HUDEP-2 (cell line): ENCODE measurements at regions not wholly inside any gene's neighbourhood (a gene's known extent, or its start where the extent isn't known, plus 50 kb on each side); places are given as distances from the start of the nearest gene placed in this dataset.
"Not testable (repeated sequence)": the region's sequence is repeated elsewhere in the genome, so short reads cannot be mapped to it uniquely, and the experiment has no call there.

ENCODE experiments used
- DNase-seq, 76 experiments: peaks; one replicate each; lab custom pipeline; 2025; ENCODE audit not compliant: unreplicated experiment in 76 of 76; lab: John Stamatoyannopoulos, UW

DNA sequence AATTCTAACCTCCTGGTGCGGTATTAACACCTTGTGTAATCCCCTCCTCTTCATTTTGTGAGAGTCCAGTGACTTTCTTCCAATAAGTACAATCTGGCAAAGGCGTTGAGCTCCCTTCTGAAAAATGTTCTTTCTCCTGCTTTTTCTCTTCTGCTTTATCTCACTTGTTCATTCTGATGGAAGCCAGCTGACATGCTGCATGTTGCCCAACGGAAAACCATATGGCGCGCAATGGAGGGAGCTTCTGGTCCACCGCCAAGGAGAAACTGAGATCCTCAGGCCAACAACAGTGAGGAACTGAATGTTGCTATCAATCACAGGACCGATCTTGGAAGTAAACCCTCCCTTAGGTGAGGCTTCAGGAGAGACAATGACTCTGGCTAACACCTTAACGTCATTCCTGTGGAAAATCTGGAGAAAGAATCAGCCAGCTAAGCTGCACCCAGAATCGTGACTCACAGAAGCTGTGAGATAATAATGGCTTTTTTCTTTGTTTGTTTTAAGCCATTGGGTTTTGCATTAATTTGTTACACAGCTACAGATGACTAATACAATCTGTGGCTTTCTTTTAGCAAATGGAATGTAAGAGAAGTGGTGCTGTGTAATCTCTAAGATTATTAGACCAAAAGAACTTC, 1323.9 kb upstream of the DDX18 start:
- DNase-seq, result no peak

- no peak for DNase-seq
These were observed 1323.2 kb upstream of the DDX18 start for GRCh38 chr2:116491292-116491691.

- DNase-seq, result no peak
These were observed 1315.1 kb upstream of the DDX18 start for GRCh38 chr2:116499389-116499788.

DNA sequence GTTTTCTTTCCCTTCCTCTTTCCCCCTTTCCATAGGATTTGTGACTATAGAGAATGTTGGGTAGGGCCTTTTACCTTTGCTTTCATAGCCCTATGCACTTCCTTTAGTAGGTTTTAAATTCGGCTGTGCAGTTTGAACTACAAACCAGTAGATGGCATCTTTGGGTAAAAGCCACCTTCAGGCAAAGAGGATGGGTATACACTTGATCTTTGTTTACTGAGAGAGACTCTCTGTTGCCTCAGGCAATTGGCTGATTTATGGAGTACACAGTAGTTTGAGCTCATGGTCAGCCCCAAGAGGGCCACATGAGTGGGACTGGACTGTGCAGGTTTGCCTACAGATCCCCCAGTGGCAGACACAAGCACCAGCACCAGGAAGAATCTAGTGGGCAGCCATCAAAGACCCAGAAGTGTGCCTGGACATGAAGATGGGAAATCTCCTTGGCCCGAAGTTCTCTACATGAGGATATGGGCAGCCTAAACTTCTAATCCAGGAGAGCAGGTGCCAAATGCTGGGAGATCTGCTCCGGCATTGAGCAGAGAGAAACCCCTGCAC, 1304.3 kb upstream of the DDX18 start:
- peak in 6 of 76 experiments; percentile 1 to 28 (median 8) for DNase-seq

GRCh38 chr2:116511426-116511825, 1303.1 kb upstream of the DDX18 start:
- no peak for DNase-seq

DNA sequence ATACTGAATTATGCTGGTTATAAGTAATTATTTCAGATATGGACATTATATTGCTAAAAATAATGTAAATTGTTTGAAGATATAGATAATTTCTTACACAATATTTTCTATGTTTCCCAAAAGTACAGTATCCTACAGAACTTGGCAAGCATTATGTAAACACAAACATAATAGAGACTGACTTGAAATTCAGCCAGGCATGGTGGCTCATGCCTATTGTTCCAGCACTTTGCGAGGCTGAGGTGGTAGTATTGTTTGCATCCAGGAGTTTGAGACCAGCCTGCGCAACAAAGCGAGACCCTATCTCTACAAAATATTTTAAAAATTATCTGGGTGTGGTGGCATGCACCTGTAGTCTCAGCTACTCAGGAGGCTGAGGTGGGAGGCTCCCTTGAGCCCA, 1300.5 kb upstream of the DDX18 start:
- no peak for DNase-seq

GRCh38 chr2:116517936-116518335, 1296.6 kb upstream of the DDX18 start:
- DNase-seq, result no peak

DNA sequence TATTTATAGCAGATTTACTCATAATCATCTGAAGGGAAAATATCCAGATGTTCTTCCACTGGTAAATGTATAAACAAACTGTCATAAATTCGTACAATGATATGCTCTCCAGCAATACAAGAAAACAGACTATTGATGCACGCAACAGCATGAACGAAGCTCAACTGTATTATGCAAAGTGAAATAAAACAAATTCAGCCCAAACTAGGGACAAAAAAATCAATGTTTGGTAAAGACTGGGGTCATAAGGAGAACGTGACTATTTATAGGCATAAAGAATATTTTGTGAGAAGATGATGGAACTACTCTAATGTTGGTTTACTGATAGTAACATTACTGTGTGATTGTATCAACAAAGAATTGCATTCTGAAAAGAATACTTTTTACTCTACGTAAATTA, 1276.7 kb upstream of the DDX18 start:
- no peak for DNase-seq

DNA sequence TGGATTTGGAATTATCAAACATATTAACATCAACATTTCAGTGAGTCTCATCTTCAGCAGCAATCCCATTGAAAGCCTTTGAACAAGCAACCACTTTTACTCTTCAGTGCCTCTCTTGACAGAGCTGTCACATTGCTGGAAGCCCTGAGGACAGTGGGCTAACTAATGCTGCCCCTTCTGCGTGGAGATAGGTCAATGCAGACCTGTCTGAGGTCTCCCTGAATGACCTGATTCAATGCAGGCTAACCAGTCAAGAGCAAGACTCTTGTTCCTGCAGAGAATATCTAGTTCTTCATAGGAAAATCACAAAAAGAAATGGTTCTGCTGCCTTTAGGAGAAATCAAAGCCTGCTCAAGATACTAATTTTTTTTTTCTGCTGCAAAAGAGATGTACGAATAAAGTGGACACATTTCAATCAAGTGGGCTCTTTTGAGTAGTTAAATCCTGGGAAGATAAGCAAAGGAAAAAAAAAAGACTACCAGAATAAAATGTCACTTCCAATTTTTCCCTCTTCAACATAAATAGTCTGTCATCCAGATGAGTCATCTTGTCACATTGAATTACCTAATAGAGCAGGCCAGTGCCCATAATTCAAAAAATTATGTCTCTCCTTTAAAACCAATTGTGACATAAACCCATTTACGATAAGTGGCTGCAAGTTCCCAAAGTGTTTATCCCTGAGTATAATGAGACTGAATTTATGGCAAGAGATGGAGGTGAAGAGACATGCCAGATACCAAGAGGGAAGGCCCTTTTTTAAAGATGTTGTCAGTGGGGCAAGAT, 1269.0 kb upstream of the DDX18 start:
- no peak for DNase-seq

DNA sequence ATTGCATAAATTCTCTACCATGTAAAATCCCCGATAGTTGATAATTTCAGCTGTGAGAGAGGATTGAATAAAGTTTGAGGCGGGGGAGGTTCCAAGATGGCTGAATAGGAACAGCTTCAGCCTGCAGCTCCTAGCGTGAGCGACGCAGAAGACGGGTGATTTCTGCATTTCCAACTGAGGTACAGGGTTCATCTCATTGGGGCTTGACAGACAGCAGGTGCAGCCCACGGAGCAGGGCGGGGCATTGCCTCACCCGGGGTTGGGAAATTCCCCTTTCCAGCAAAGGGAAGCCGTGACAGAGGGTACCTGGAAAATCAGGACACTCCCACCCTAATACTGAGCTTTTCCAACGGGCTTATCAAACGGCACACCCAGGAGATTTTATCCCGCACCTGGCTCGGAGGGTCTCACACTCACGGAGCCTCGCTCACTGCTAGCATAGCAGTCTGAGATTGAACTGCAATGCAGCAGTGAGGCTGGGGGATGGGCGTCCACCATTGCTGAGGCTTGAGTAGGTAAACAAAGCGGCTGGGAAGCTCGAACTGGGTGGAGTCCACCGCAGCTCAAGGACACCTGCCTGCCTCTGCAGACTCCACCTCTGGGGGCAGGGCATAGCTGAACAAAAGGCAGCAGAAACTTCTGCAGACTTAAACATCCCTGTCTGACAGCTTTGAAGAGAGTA, 1261.6 kb upstream of the DDX18 start:
- not testable (repeated sequence) for DNase-seq

- no peak for DNase-seq
These were observed 1234.3 kb upstream of the DDX18 start for GRCh38 chr2:116580209-116580608.

DNA sequence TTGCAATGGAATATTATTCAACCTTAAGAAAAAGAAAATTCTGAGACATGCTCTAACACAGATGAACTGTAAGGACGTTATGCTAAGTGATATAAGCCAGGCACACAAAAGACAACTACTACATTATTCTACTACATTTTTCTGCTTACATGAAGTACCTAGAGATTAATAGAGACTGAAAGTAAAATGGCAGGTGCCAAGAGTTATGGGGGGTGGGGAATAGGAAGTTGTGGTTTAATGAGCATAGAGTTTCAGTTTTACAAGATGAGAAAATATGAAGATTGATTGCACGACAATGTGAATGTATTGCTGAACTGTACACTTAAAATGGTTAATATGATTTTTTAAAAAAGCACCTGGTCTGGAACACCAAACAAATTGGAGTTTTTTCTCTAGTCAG, 1231.6 kb upstream of the DDX18 start:
- DNase-seq, result no peak

DNA sequence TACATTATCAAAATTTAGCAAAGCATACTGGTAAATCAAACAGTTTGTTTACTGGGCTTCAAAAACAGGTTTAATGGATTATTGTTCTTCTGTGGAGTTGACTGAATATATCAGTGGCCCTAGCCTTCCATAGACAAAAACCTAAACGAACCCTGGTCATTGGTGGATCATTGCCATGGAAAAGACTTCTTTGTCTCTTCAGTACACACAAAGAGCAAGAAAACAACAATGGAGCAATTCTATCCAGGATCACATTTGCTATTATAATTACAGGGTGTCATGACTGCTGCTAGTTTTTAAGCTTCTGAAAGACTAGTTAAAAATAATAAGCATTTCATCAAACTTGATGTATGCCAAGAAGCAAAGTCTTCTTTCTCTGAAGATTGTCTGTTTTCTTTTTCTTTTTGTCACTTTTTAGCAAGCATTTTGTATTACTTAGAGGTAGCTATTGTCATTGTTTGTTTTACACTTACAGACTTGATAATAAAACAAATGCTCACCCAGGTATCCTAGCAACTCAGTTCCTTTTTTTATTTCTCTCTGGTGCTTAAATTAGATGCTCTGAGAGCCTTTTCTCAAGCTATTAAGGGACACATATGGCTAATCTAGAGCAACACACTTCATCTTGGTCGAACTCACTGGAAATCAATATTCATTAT, 1228.7 kb upstream of the DDX18 start:
- no peak for DNase-seq

DNA sequence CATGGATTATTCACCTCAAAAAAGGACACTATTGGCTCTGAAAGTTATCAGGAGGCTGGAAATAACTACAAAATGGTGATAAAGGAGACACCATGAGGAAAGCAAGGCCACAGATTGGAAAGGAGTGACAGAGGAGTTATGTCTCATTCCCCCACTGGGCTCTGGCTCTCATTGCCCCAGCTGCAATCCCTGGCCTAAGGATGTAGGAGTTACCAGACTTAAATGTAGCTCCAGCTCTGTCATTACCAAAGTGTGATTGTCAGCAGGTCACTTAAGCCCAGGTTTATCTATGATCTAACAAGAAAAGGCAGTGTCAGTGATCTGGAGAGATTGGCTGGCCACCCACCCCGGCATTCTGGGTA, 1228.2 kb upstream of the DDX18 start:
- DNase-seq, result no peak
